ENCODE measurements at regions not wholly inside any gene's neighbourhood (a gene's known extent, or its start where the extent isn't known, plus 50 kb on each side); places are given as distances from the start of the nearest gene placed in this dataset.

DNA sequence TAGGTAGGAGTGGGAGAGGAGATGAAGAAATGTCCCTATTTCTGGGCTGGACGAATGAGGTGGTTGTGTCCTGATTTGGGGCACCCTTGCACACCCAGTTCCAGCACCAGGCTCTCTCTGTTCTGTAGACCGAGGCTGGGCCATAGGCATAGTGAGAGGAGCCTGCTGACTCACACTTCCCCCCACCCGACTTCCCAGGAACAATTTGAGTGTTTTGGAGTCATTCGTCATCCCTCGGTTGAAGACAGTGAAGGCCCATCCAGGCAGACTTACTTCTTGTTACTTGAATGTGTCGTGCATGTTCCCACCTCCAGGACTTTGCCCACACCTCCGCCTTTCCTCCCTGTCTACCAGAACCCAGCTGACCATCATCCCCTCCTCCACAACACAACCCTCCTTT lies 179.1 kb downstream of the HAUS1 start:
- TF ChIP-seq, protein P1, sequence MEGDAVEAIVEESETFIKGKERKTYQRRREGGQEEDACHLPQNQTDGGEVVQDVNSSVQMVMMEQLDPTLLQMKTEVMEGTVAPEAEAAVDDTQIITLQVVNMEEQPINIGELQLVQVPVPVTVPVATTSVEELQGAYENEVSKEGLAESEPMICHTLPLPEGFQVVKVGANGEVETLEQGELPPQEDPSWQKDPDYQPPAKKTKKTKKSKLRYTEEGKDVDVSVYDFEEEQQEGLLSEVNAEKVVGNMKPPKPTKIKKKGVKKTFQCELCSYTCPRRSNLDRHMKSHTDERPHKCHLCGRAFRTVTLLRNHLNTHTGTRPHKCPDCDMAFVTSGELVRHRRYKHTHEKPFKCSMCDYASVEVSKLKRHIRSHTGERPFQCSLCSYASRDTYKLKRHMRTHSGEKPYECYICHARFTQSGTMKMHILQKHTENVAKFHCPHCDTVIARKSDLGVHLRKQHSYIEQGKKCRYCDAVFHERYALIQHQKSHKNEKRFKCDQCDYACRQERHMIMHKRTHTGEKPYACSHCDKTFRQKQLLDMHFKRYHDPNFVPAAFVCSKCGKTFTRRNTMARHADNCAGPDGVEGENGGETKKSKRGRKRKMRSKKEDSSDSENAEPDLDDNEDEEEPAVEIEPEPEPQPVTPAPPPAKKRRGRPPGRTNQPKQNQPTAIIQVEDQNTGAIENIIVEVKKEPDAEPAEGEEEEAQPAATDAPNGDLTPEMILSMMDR (IDR thresholded peaks at IDR 0.05) = no peak
- TF ChIP-seq EZH2phosphoT487 (IDR thresholded peaks at IDR 0.05) = no peak
- TF ChIP-seq EZH2 (IDR thresholded peaks at IDR 0.05) = no peak
